Activated CD4-positive, alpha-beta T cell treated with anti-CD3 and anti-CD28 coated beads, Interleukin-10, Interleukin-2, amounts not matched to agents 100 ng/mL and 50 ng/mL, durations not matched to agents 16 hours and 8 hours (primary cell): ENCODE measurements at regions not wholly inside any gene's neighbourhood (a gene's known extent, or its start where the extent isn't known, plus 50 kb on each side); places are given as distances from the start of the nearest gene placed in this dataset.
A peak's percentile ranks its signal among the peaks of the same experiment; 100 is the strongest.

Source experiments
- DNase-seq: peaks from one replicate; pipeline ENCODE4 v3.0.0-alpha.2; 2020

- no peak for DNase-seq
Observed at GRCh38 chr3:109210501-109210900, 74.0 kb downstream of the C3orf85 start.

GRCh38 chr3:109211941-109212340, 75.4 kb downstream of the C3orf85 start:
- no peak for DNase-seq

DNA sequence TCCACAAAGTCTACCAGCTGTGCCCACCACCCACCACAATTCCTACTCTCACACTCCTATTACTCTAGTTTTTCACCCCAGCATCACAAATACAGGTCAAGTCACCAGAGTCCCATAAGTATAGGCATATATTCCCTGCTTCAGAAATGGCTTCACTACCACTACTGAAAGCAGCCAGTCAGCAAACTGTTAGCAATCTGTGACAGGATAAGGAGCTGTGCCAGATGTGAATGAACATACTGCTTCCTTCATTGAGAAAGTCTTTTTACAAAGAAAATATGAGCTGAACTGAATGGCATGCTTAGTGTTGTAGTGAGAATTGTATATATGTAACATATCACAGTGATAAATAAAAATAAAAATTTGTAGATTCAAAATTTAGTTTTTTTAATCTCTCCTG, 76.8 kb downstream of the C3orf85 start:
- no peak for DNase-seq

DNA sequence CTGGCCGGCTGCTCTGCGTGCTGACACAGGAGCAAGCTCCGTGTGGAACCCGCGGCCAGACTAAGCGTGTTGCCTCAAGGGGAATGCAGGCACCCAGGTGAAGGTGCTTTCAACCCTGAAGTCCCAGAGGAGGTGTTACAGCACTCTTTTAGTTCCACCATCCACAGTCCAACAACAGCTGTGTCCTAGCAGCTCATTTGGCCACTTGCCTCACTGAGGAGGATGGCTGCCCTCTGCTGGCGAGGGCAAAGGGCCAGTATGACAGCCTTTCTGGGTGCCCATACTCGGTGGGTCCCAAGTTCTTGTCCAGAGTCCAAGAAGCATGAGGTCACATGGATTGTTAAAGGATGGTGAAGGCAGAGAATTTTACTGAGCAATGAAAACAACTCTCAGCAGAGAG, 87.8 kb downstream of the C3orf85 start:
- DNase-seq = peak; percentile 15

GRCh38 chr3:109225516-109225915, 89.0 kb downstream of the C3orf85 start:
- DNase-seq = no peak

DNA sequence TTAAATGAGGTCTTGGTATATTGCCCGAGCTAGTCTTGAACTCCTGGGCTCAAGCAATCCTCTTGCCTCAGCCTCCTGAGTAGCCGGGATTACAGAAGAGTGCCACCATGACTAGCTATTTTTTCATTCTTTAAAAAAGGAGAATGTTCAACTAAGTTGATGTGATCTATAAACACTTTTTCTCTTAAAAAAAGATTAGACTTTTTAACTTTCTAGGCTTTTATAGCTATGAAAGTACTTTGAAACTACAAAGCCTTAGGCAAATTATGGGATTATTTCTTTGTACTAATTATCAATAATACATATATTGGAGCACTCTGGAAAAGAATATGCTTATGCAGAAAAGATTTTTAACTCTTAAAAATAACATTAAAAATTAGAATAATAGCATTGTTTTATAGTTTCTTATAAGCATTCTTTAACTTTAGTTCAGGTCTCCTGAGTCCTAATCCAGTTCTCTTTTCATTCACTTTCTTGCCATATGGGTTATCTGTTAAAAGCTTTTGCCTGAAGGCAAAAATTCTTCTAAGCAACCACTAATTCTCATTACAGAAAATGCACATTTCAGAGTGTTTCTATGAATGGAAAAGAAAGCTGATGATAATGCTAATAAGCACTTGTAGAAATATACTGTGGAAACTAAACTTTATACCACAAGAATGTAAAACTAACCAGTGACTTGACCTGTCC, 87.8 kb downstream of the DPPA2 start:
- no peak for DNase-seq

GRCh38 chr3:109229174-109229847, 87.0 kb downstream of the DPPA2 start:
- no peak for DNase-seq

- DNase-seq = no peak
Observed at GRCh38 chr3:109234300-109234699, 82.0 kb downstream of the DPPA2 start.

- no peak for DNase-seq
Observed at GRCh38 chr3:109241459-109242186, 74.7 kb downstream of the DPPA2 start.

DNA sequence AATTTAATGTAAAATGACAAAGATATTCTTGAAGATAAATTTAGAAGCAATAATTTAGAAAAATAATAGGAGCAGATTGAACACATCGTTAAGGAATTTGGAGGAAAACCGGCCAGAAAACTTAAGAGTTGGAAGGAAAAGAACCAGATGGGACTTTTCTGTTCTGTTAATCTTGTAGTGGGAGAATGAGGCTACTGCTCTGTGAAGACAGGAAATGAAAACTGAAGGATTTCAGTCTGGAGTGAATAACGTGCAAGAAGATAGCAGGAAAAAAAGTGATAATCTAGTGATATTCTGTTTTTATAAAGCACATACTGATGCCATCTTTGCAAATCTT, 74.2 kb downstream of the DPPA2 start:
- no peak for DNase-seq
